ENCODE measurements at regions not wholly inside any gene's neighbourhood (a gene's known extent, or its start where the extent isn't known, plus 50 kb on each side); places are given as distances from the start of the nearest gene placed in this dataset.

- TF ChIP-seq POLR2AphosphoS5 (IDR thresholded peaks at IDR 0.05) (no peak), CTCF (IDR thresholded peaks at IDR 0.05) (no peak)
These were observed 140.0 kb downstream of the XPNPEP1 start for GRCh38 chr10:109783286-109783685.

Measured in upper lobe of left lung (tissue), 4 donors.